ENCODE measurements at regions not wholly inside any gene's neighbourhood (a gene's known extent, or its start where the extent isn't known, plus 50 kb on each side); places are given as distances from the start of the nearest gene placed in this dataset.

DNA sequence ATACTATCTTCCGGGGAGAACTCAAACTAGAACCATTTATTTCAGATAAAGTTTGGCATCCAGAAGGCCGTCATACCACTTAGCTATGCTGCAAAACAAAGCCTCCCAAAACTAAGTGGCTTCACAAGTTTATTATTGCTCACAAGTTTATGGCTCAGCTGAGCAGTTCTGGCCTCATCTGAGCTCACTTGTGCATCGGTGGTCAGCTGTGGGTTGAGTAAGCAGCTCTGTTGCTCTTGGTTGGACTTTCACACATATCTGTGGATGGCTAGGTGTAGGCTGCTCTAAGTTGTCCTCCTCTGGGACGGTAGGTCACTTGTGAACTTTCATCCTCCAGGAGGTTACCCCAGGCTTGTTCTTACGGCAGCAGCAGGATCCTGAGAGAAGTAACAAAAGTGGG is 162.7 kb downstream of the BTG1 start:
- Histone ChIP-seq H3K79me2 (ENCODE audit: control insufficient read depth, insufficient read depth, low read length) (no peaks in the 10 kb centered on the region), H3K9me3 (ENCODE audit: control extremely low read depth in 1 of 3, control insufficient read depth in 2 of 3, insufficient read depth in 1 of 3, low read length in 2 of 3) (no peaks in the 10 kb centered on the region), H3K4me1 (ENCODE audit: control insufficient read depth in 2 of 2, insufficient read depth in 2 of 2, low read length in 2 of 2) (no peaks in the 10 kb centered on the region), H3K27me3 (replicated peaks in 1 of 4; ENCODE audit: control extremely low read depth in 1 of 4, control insufficient read depth in 3 of 4, insufficient read depth in 4 of 4, low read length in 3 of 4) (no peaks in the 10 kb centered on the region), H3K9ac (ENCODE audit: low read length) (no peak overlapping the region), H3K27ac (ENCODE audit: low read length in 2 of 2) (no peak overlapping the region), H3K36me3 (replicated peaks in 1 of 2; ENCODE audit: control extremely low read depth in 1 of 2, control insufficient read depth in 1 of 2, extremely low read depth in 1 of 2, insufficient read depth in 2 of 2, low read length in 1 of 2) (no peaks in the 10 kb centered on the region), H3K4me2 (replicated peaks; ENCODE audit: low read depth, low read length, poor library complexity, severe bottlenecking) (no peak overlapping the region), H3K4me3 (ENCODE audit: control extremely low read depth in 1 of 5, extremely low read depth in 1 of 5, insufficient read depth in 1 of 5, low read depth in 2 of 5, low read length in 4 of 5) (no peak overlapping the region), H4K20me1 (ENCODE audit: control insufficient read depth, insufficient read depth, low read length, poor library complexity, severe bottlenecking) (no peaks in the 10 kb centered on the region), H2AFZ (ENCODE audit: insufficient read depth, low read depth, low read length, poor library complexity, severe bottlenecking) (no peak overlapping the region)
- intact Hi-C loops (cut with micrococcal nuclease), result no loop called here
- DNase-seq, result no peak
- Mint-ChIP-seq H3K27ac (no peak overlapping the region), H3K4me3 (no peak overlapping the region), H3K4me1 (no peaks in the 10 kb centered on the region), H3K27me3 (no peaks in the 10 kb centered on the region), H3K9me3 (ENCODE audit: insufficient read depth) (no peaks in the 10 kb centered on the region)
- ChIA-PET CTCF (interaction anchor here (0.9 to 1.0 kb wide), 2 partner anchors 22 to 587 kb away, joined by 3 read pairs; no protein-coding TSS in a partner anchor), POLR2A (no interaction called here)
- TF ChIP-seq, protein P1, sequence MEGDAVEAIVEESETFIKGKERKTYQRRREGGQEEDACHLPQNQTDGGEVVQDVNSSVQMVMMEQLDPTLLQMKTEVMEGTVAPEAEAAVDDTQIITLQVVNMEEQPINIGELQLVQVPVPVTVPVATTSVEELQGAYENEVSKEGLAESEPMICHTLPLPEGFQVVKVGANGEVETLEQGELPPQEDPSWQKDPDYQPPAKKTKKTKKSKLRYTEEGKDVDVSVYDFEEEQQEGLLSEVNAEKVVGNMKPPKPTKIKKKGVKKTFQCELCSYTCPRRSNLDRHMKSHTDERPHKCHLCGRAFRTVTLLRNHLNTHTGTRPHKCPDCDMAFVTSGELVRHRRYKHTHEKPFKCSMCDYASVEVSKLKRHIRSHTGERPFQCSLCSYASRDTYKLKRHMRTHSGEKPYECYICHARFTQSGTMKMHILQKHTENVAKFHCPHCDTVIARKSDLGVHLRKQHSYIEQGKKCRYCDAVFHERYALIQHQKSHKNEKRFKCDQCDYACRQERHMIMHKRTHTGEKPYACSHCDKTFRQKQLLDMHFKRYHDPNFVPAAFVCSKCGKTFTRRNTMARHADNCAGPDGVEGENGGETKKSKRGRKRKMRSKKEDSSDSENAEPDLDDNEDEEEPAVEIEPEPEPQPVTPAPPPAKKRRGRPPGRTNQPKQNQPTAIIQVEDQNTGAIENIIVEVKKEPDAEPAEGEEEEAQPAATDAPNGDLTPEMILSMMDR (IDR thresholded peaks at IDR 0.05), result no peak
- TF ChIP-seq EZH2 (IDR thresholded peaks at IDR 0.05; ENCODE audit: borderline replicate concordance, insufficient read depth, low read depth, low read length, poor library complexity, severe bottlenecking), result no peak
- no peak for ATAC-seq (ENCODE audit: low read depth)
- WGBS (ENCODE audit: insufficient coverage), result 95% methylated on average over 4 of the region's 5 CpGs

DNA sequence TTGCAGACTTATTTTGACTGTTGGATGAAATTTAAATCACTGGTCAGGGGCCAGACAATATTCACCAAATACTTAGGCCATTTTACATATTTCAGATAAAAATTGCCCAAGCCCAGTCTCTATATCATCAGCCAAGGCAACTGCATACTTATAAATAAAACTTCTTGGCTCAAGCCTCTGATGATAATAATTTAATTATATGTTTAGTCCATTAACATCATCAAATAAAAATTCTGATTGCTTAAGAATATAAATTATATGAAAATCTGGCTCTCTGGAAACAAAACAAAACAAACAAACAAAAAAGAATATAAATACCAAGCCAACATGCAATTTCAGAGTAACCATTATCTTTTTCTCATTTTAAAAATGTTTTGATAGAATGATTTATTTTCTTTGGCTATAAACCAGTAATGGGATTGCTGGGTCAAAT is 165.2 kb downstream of the BTG1 start:
- Histone ChIP-seq H3K36me3 (replicated peaks in 1 of 2; ENCODE audit: control extremely low read depth in 1 of 2, control insufficient read depth in 1 of 2, extremely low read depth in 1 of 2, insufficient read depth in 2 of 2, low read length in 1 of 2) (no peaks in the 10 kb centered on the region), H3K4me3 (ENCODE audit: control extremely low read depth in 1 of 5, extremely low read depth in 1 of 5, insufficient read depth in 1 of 5, low read depth in 2 of 5, low read length in 4 of 5) (no peak overlapping the region), H3K27me3 (replicated peaks in 1 of 4; ENCODE audit: control extremely low read depth in 1 of 4, control insufficient read depth in 3 of 4, insufficient read depth in 4 of 4, low read length in 3 of 4) (no peaks in the 10 kb centered on the region), H3K27ac (ENCODE audit: low read length in 2 of 2) (no peak overlapping the region), H3K9ac (ENCODE audit: low read length) (no peak overlapping the region), H3K4me2 (replicated peaks; ENCODE audit: low read depth, low read length, poor library complexity, severe bottlenecking) (no peak overlapping the region), H3K79me2 (ENCODE audit: control insufficient read depth, insufficient read depth, low read length) (no peaks in the 10 kb centered on the region), H4K20me1 (ENCODE audit: control insufficient read depth, insufficient read depth, low read length, poor library complexity, severe bottlenecking) (no peaks in the 10 kb centered on the region), H3K4me1 (ENCODE audit: control insufficient read depth in 2 of 2, insufficient read depth in 2 of 2, low read length in 2 of 2) (no peaks in the 10 kb centered on the region), H3K9me3 (ENCODE audit: control extremely low read depth in 1 of 3, control insufficient read depth in 2 of 3, insufficient read depth in 1 of 3, low read length in 2 of 3) (peaks cover 0 to 2% (median 0%) of the 10 kb centered on the region in 3 donors), H2AFZ (ENCODE audit: insufficient read depth, low read depth, low read length, poor library complexity, severe bottlenecking) (no peak overlapping the region)
- ATAC-seq (ENCODE audit: low read depth) (no peak), DNase-seq (no peak)
- intact Hi-C loops (cut with micrococcal nuclease), result no loop called here
- Mint-ChIP-seq H3K4me1 (no peaks in the 10 kb centered on the region), H3K27me3 (no peaks in the 10 kb centered on the region), H3K4me3 (no peak overlapping the region), H3K9me3 (ENCODE audit: insufficient read depth) (peaks cover 4% of the 10 kb centered on the region), H3K27ac (no peak overlapping the region)
- TF ChIP-seq, protein P1 (IDR thresholded peaks at IDR 0.05), result no peak
- no peak for TF ChIP-seq EZH2 (IDR thresholded peaks at IDR 0.05; ENCODE audit: borderline replicate concordance, insufficient read depth, low read depth, low read length, poor library complexity, severe bottlenecking)
- ChIA-PET POLR2A (no interaction called here), CTCF (no interaction called here)
